Progenitor cell of endocrine pancreas (in vitro differentiated cells): ENCODE measurements at regions not wholly inside any gene's neighbourhood (a gene's known extent, or its start where the extent isn't known, plus 50 kb on each side); places are given as distances from the start of the nearest gene placed in this dataset.

Source experiments
- DNase-seq: peaks from one replicate; pipeline ENCODE4 v3.0.0; 2021; ENCODE audit warnings: low spot score; ENCODE audit not compliant: unreplicated experiment
- H3K27ac Mint-ChIP-seq: 2 replicates; pipeline ENCODE4 v1.8.0; 2021; ENCODE audit warnings: mild to moderate bottlenecking, moderate library complexity, mixed read lengths
- H3K27me3 Mint-ChIP-seq: 2 replicates; pipeline ENCODE4 v1.8.0; 2021; ENCODE audit warnings: mixed read lengths
- H3K36me3 Mint-ChIP-seq: 2 replicates; pipeline ENCODE4 v1.8.0; 2022; ENCODE audit warnings: mixed read lengths; ENCODE audit not compliant: insufficient read depth
- H3K4me1 Mint-ChIP-seq: 2 replicates; pipeline ENCODE4 v1.8.0; 2021; ENCODE audit warnings: low read depth, mixed read lengths
- H3K4me3 Mint-ChIP-seq: 2 replicates; pipeline ENCODE4 v1.8.0; 2021; ENCODE audit warnings: low read depth, mild to moderate bottlenecking, moderate library complexity, mixed read lengths
- H3K9me3 Mint-ChIP-seq: 2 replicates; pipeline ENCODE4 v1.8.0; 2021; ENCODE audit warnings: low read depth, mixed read lengths
- CTCF ChIP-seq: fragments of 200-600 bp; sonication (generic); IDR thresholded peaks from one replicate; pipeline ENCODE4 v1.5.0; 2021; ENCODE audit warnings: antibody characterized with exemption, mild to moderate bottlenecking; ENCODE audit not compliant: unreplicated experiment

DNA sequence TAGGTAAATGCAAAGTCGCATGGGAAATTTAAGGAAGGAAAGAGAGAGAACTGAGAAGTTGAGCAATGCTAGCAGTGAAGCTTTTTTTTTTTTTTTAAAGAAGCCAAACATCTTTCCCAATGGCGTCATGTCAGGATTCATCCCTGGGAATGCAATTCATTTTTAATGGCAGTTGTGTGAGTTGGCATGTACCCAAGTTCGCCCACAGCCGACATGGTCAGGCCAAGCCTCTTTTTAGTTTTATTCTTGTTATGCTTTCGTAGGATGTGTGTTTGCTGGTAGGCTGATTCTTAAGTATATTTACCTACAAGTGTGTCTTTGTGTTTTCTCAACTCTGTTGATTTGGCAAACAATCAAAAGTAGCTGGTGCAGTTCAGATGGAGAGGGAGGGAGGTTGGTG is 127.6 kb upstream of the ITGA6 start:
- Mint-ChIP-seq H3K27ac (no peak overlapping the region), H3K4me3 (no peak overlapping the region), H3K27me3 (peaks cover 13% of the 10 kb centered on the region), H3K9me3 (no peaks in the 10 kb centered on the region), H3K4me1 (peaks cover 20% of the 10 kb centered on the region), H3K36me3 (no peaks in the 10 kb centered on the region)
- no peak for DNase-seq
- TF ChIP-seq CTCF: no peak

- no peak for TF ChIP-seq CTCF
- peaks cover 13% of the 10 kb centered on the region for H3K27me3 Mint-ChIP-seq
- H3K9me3 Mint-ChIP-seq: no peaks in the 10 kb centered on the region
- H3K4me1 Mint-ChIP-seq: peaks cover 19% of the 10 kb centered on the region
- H3K4me3 Mint-ChIP-seq: no peak overlapping the region
- DNase-seq: no peak
- no peaks in the 10 kb centered on the region for H3K36me3 Mint-ChIP-seq
- no peak overlapping the region for H3K27ac Mint-ChIP-seq
Observed at GRCh38 chr2:172300851-172301250, 126.5 kb upstream of the ITGA6 start.

DNA sequence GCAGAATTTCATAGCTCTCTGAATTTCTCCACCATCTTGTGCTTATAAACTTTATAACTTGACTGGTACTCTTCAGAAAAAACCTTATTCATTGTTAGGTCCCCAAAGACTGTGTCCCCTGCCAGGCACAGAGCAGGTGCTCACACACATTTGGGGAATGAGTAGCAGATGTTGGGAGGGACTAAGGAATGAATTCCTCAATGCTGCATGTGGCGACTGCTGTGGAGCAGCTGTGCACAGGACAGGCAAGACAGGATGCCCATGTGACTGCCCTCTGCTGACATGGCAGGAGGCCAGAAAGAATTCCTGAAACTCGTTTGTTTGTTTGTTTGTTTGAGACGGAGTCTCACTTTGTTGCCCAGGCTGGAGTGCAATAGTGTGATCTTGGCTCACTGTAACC is 122.3 kb upstream of the ITGA6 start:
- TF ChIP-seq CTCF: no peak
- no peaks in the 10 kb centered on the region for H3K9me3 Mint-ChIP-seq
- H3K27ac Mint-ChIP-seq: no peak overlapping the region
- no peaks in the 10 kb centered on the region for H3K36me3 Mint-ChIP-seq
- DNase-seq: no peak
- H3K4me3 Mint-ChIP-seq: no peak overlapping the region
- H3K4me1 Mint-ChIP-seq: no peaks in the 10 kb centered on the region
- H3K27me3 Mint-ChIP-seq: peaks cover 7% of the 10 kb centered on the region

GRCh38 chr2:172307800-172308199 is 119.6 kb upstream of the ITGA6 start:
- no peak for DNase-seq
- Mint-ChIP-seq H3K27me3 (peaks cover 7% of the 10 kb centered on the region), H3K4me3 (no peak overlapping the region), H3K27ac (no peak overlapping the region), H3K36me3 (no peaks in the 10 kb centered on the region), H3K9me3 (no peaks in the 10 kb centered on the region), H3K4me1 (no peaks in the 10 kb centered on the region)
- no peak for TF ChIP-seq CTCF

- Mint-ChIP-seq H3K9me3 (no peaks in the 10 kb centered on the region), H3K4me3 (no peak overlapping the region), H3K4me1 (no peaks in the 10 kb centered on the region), H3K27ac (no peak overlapping the region), H3K27me3 (peaks cover 7% of the 10 kb centered on the region), H3K36me3 (no peaks in the 10 kb centered on the region)
- no peak for TF ChIP-seq CTCF
- no peak for DNase-seq
Observed at GRCh38 chr2:172308253-172308935, 119.0 kb upstream of the ITGA6 start.
